ENCODE measurements at regions not wholly inside any gene's neighbourhood (a gene's known extent, or its start where the extent isn't known, plus 50 kb on each side); places are given as distances from the start of the nearest gene placed in this dataset.

DNA sequence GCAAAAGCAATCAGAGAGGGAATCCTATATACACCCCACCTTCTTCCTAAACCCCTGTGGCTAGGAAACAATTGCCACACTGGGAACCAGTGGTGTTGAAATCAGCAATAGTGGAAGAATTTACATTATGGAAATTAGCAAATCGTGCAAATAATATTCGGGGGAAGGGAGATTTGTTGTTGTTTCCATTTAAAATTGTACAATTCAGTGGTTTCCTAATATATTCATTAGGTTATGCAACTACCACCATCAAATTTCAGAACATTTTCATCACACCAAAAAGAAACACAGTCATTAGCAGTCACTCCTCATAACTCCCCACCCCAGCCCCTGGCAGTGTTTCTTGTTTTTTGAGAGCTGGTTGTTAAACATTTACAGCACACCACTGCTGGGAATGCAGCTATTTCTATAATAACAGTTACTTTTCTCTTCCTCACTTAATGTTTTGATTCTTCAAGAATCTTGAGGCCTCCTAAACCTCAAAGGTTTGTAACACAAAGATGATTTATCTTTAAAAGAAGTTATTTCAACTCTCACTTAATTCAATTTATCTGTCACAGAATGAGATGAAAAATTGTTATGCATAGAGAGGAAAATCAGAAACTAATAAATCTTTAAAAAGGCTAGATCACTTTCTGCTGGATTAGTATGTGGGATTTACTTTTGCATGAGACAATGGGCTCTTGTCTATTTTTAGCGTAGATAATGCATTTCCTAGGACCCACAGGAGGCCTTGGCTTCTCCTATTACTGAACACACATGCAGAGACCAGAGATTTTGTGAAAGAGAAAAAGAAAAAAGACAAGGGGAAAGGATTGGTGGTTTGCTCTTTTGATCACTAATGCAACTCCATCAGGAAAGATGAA, 91.8 kb upstream of the DAPK1 start:
- TF ChIP-seq EZH2 (IDR thresholded peaks at IDR 0.05; ENCODE audit: insufficient read depth, poor library complexity, severe bottlenecking): no peak
- no peak for TF ChIP-seq EZH2phosphoT487 (IDR thresholded peaks at IDR 0.05; ENCODE audit: insufficient read depth, low read depth)
